ENCODE measurements at regions not wholly inside any gene's neighbourhood (a gene's known extent, or its start where the extent isn't known, plus 50 kb on each side); places are given as distances from the start of the nearest gene placed in this dataset.

GRCh38 chr18:76195601-76196000 lies 299.4 kb downstream of the ZNF516 start:
- no peak overlapping the region for H3K9ac ChIP-seq (ENCODE audit: extremely low read depth, low read length, poor library complexity, severe bottlenecking)
- no peaks in the 10 kb centered on the region for H3K36me3 ChIP-seq (ENCODE audit: control insufficient read depth, insufficient read depth, low read length)
- H3K27ac Mint-ChIP-seq = no peak overlapping the region
- no peaks in the 10 kb centered on the region for H3K27me3 ChIP-seq (ENCODE audit: control insufficient read depth, insufficient read depth, low read length, poor library complexity, severe bottlenecking)
- no peak overlapping the region for H3K4me3 ChIP-seq (ENCODE audit: low read length)
- no peak for TF ChIP-seq CTCF (conservative IDR thresholded peaks at IDR 0.05)
- no peaks in the 10 kb centered on the region for H3K4me1 Mint-ChIP-seq
- H3K27me3 Mint-ChIP-seq (ENCODE audit: insufficient read depth) = no peaks in the 10 kb centered on the region
- no peak for DNase-seq
- H3K9me3 Mint-ChIP-seq = no peaks in the 10 kb centered on the region
- no peaks in the 10 kb centered on the region for H3K36me3 Mint-ChIP-seq (ENCODE audit: low read depth)
- no peaks in the 10 kb centered on the region for H3K9me3 ChIP-seq (ENCODE audit: control insufficient read depth, low read length)
- no peak overlapping the region for H3K4me3 Mint-ChIP-seq
- H3K27ac ChIP-seq (ENCODE audit: low read depth, low read length) = no peak overlapping the region
- WGBS, 2 experiments (ENCODE audit: insufficient coverage in 1 of 2, insufficient read length in 1 of 2) = 82% methylated on average over 1 of the region's 1 CpG; no CpG with 5 or more reads in 1 of the 2 experiments
- H3K4me1 ChIP-seq (ENCODE audit: control insufficient read depth, insufficient read depth, low read length) = no peaks in the 10 kb centered on the region

GRCh38 chr18:76188097-76188496 lies 306.9 kb downstream of the ZNF516 start:
- no peak for TF ChIP-seq CTCF (conservative IDR thresholded peaks at IDR 0.05)
- Histone ChIP-seq H3K36me3 (ENCODE audit: control insufficient read depth, insufficient read depth, low read length) (no peaks in the 10 kb centered on the region), H3K27me3 (ENCODE audit: control insufficient read depth, insufficient read depth, low read length, poor library complexity, severe bottlenecking) (no peaks in the 10 kb centered on the region), H3K9ac (ENCODE audit: extremely low read depth, low read length, poor library complexity, severe bottlenecking) (no peak overlapping the region), H3K4me1 (ENCODE audit: control insufficient read depth, insufficient read depth, low read length) (no peaks in the 10 kb centered on the region), H3K9me3 (ENCODE audit: control insufficient read depth, low read length) (no peaks in the 10 kb centered on the region), H3K27ac (ENCODE audit: low read depth, low read length) (no peak overlapping the region), H3K4me3 (ENCODE audit: low read length) (no peak overlapping the region)
- Mint-ChIP-seq H3K4me3 (no peak overlapping the region), H3K36me3 (ENCODE audit: low read depth) (no peaks in the 10 kb centered on the region), H3K9me3 (peaks cover 11% of the 10 kb centered on the region), H3K27ac (no peak overlapping the region), H3K27me3 (ENCODE audit: insufficient read depth) (peaks cover 5% of the 10 kb centered on the region), H3K4me1 (peaks cover 6% of the 10 kb centered on the region)
- no peak for DNase-seq
- WGBS, 2 experiments (ENCODE audit: insufficient coverage in 1 of 2, insufficient read length in 1 of 2) = 86% methylated on average over 1 of the region's 1 CpG

DNA sequence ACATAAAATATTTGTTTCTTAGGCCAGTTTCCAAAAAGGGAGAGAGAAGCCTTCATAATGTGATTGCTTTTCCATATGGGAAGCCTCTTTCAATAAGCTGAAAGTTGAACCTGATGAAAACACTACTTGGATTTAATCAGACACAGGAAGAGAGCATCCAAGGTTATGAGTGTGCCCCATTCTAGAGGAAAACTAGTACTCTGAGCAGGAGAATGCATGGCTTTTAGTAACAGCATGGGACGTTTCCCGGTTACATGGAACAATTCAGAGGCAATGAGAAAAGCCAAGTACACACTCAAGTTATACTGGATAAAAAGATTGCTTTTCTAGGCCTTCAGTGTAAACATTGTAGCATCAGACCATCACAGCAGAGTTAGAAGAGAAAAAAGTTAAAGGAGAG lies 315.8 kb downstream of the ZNF516 start:
- H3K27me3 ChIP-seq (ENCODE audit: control insufficient read depth, insufficient read depth, low read length, poor library complexity, severe bottlenecking) = no peaks in the 10 kb centered on the region
- no peak for DNase-seq
- TF ChIP-seq CTCF (conservative IDR thresholded peaks at IDR 0.05) = no peak
- H3K36me3 Mint-ChIP-seq (ENCODE audit: low read depth) = no peaks in the 10 kb centered on the region
- H3K27me3 Mint-ChIP-seq (ENCODE audit: insufficient read depth) = no peaks in the 10 kb centered on the region
- no peak overlapping the region for H3K27ac ChIP-seq (ENCODE audit: low read depth, low read length)
- no peaks in the 10 kb centered on the region for H3K36me3 ChIP-seq (ENCODE audit: control insufficient read depth, insufficient read depth, low read length)
- WGBS, 2 experiments (ENCODE audit: insufficient coverage in 1 of 2, insufficient read length in 1 of 2) = 93 to 95% methylated on average over 2 of the region's 2 CpGs
- H3K9ac ChIP-seq (ENCODE audit: extremely low read depth, low read length, poor library complexity, severe bottlenecking) = no peak overlapping the region
- no peaks in the 10 kb centered on the region for H3K9me3 Mint-ChIP-seq
- H3K4me3 ChIP-seq (ENCODE audit: low read length) = no peak overlapping the region
- H3K4me1 ChIP-seq (ENCODE audit: control insufficient read depth, insufficient read depth, low read length) = no peaks in the 10 kb centered on the region
- H3K9me3 ChIP-seq (ENCODE audit: control insufficient read depth, low read length) = no peaks in the 10 kb centered on the region
- H3K4me3 Mint-ChIP-seq = no peak overlapping the region
- no peak overlapping the region for H3K27ac Mint-ChIP-seq
- peaks cover 7% of the 10 kb centered on the region for H3K4me1 Mint-ChIP-seq

Measured in endodermal cell (in vitro differentiated cells).